SK-N-SH treated with all-trans-retinoic acid at 6 μM for 48 hours (cell line): ENCODE measurements at regions not wholly inside any gene's neighbourhood (a gene's known extent, or its start where the extent isn't known, plus 50 kb on each side); places are given as distances from the start of the nearest gene placed in this dataset.
A peak's percentile ranks its signal among the peaks of the same experiment; 100 is the strongest.

Experiments
- ATAC-seq: fragments of 200-7000 bp; cut with Tn5 transposase; 3 replicates; pipeline ENCODE4 v1.9.1; 2020; ENCODE audit warnings: mild to moderate bottlenecking, moderate library complexity
- ARNTL ChIP-seq: fragments of 450-650 bp; formaldehyde crosslinking; IDR thresholded peaks from 2 replicates; pipeline ENCODE4 v1.5.0; 2020; ENCODE audit warnings: low read depth, mild to moderate bottlenecking, moderate library complexity, borderline replicate concordance
- BACH2 ChIP-seq: fragments of 250-450 bp; sonication (Bioruptor Pico); IDR thresholded peaks from 2 replicates; pipeline ENCODE4 v1.9.0; 2021; ENCODE audit warnings: mild to moderate bottlenecking, borderline replicate concordance
- CSDC2 ChIP-seq: fragments of 250-450 bp; sonication (Bioruptor Pico); IDR thresholded peaks from 2 replicates; pipeline ENCODE4 v1.5.0; 2020; ENCODE audit warnings: mild to moderate bottlenecking, moderate library complexity
- ESRRG ChIP-seq: fragments of 250-450 bp; sonication (Bioruptor Pico); IDR thresholded peaks from 2 replicates; pipeline ENCODE4 v1.6.1; 2021; ENCODE audit warnings: mild to moderate bottlenecking
- GLIS3 ChIP-seq: fragments of 250-450 bp; sonication (Bioruptor Pico); IDR thresholded peaks from 2 replicates; pipeline ENCODE4 v1.5.0; 2020; ENCODE audit warnings: mild to moderate bottlenecking, moderate library complexity
- ISL1 ChIP-seq: fragments of 250-450 bp; sonication (Bioruptor Pico); IDR thresholded peaks from 2 replicates; pipeline ENCODE4 v2.1.2; 2022; ENCODE audit warnings: mild to moderate bottlenecking, moderate library complexity
- OSR1 ChIP-seq: fragments of 250-450 bp; sonication (Bioruptor Pico); IDR thresholded peaks from 2 replicates; pipeline ENCODE4 v1.8.0; 2022; ENCODE audit warnings: moderate library complexity, mild to moderate bottlenecking, inconsistent platforms
- PATZ1 ChIP-seq: fragments of 250-450 bp; sonication (Bioruptor Pico); IDR thresholded peaks from 2 replicates; pipeline ENCODE4 v1.8.0; 2020; ENCODE audit warnings: mild to moderate bottlenecking, moderate library complexity, borderline replicate concordance
- POU6F1 ChIP-seq: fragments of 250-450 bp; sonication (Bioruptor Pico); IDR thresholded peaks from 2 replicates; pipeline ENCODE4 v1.8.0; 2021; ENCODE audit warnings: low read depth, mild to moderate bottlenecking, moderate library complexity, borderline replicate concordance
- PPARA ChIP-seq: fragments of 250-450 bp; sonication (Bioruptor Pico); IDR thresholded peaks from 2 replicates; pipeline ENCODE4 v1.5.0; 2020; ENCODE audit warnings: mild to moderate bottlenecking, borderline replicate concordance
- TOX ChIP-seq: fragments of 250-450 bp; sonication (Bioruptor Pico); IDR thresholded peaks from 2 replicates; pipeline ENCODE4 v1.8.0; 2021; ENCODE audit warnings: mild to moderate bottlenecking, moderate library complexity, borderline replicate concordance
- TSHZ2 ChIP-seq: fragments of 250-450 bp; sonication (Bioruptor Pico); IDR thresholded peaks from 2 replicates; pipeline ENCODE4 v1.5.0; 2020; ENCODE audit warnings: mild to moderate bottlenecking, moderate library complexity
- ZC3H10 ChIP-seq: fragments of 250-450 bp; sonication (Bioruptor Pico); IDR thresholded peaks from 2 replicates; pipeline ENCODE4 v1.5.1; 2021; ENCODE audit warnings: mild to moderate bottlenecking, moderate library complexity
- ZFP3 ChIP-seq: fragments of 250-450 bp; sonication (Bioruptor Pico); IDR thresholded peaks from 2 replicates; pipeline ENCODE4 v1.5.0; 2020; ENCODE audit warnings: mild to moderate bottlenecking, moderate library complexity
- ZFP30 ChIP-seq: fragments of 450-650 bp; formaldehyde crosslinking; IDR thresholded peaks from 2 replicates; pipeline ENCODE4 v1.5.0; 2022; ENCODE audit warnings: mild to moderate bottlenecking, moderate library complexity
- ZNF565 ChIP-seq: fragments of 450-650 bp; formaldehyde crosslinking; conservative IDR thresholded peaks from 2 replicates; pipeline ENCODE4 v1.5.0; 2020; ENCODE audit warnings: low read depth, mild to moderate bottlenecking, moderate library complexity
- ZNF70 ChIP-seq: fragments of 450-650 bp; formaldehyde crosslinking; IDR thresholded peaks from 2 replicates; pipeline ENCODE4 v1.5.0; 2020; ENCODE audit warnings: mild to moderate bottlenecking, moderate library complexity
- TF ChIP-seq, protein P1 (sequence below): fragments of 250-450 bp; sonication (Bioruptor Pico); IDR thresholded peaks from 2 replicates; pipeline ENCODE4 v1.5.1; 2021; ENCODE audit warnings: mild to moderate bottlenecking, moderate library complexity

- ATAC-seq, result peak; percentile 76
- TF ChIP-seq ZC3H10 (CRISPR knock-in tag), result no peak
- no peak for TF ChIP-seq BACH2
- TF ChIP-seq POU6F1, result peak; percentile 84; the same call in 1 of the 2 replicates
- peak; percentile 77 for TF ChIP-seq ISL1
- TF ChIP-seq, all 23 proteins: peak for 2
These were observed 735.1 kb upstream of the MARCKS start for GRCh38 chr6:113122060-113122459.

GRCh38 chr6:113125626-113126025 is 731.5 kb upstream of the MARCKS start:
- TF ChIP-seq ZNF70 (CRISPR knock-in tag), result no peak
- no peak for TF ChIP-seq PPARA
- no peak for TF ChIP-seq ZFP30 (CRISPR knock-in tag)
- TF ChIP-seq ZNF565 (CRISPR knock-in tag), result no peak
- ATAC-seq, result no peak

DNA sequence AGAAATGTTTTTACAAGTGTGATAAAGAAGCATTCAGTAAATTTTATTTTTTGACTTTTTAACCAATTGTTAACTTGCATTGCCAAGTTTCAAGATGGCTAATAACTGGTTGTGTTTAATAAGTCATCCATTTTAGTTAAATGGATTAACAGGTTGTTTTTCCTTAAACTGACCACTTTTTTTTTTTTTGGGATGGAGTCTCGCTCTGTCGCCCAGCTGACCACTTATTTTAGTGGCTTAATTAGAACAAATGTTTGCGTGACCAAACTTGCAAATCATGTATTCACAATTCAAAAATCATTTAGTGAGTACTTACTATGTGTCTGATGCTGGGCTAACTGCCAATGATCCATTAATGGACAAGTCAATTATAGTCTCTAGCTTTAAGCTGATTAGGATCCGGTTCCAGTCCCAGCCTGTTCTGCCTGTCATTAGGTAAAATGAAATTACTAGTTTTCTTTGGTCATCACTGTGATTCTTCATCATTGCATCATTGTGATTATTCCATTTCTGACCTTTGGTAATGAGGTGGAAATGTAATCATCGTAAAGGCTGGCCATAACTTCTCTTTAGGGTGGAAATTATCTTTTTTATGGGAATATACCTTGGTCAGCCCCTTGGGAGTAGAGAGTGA is 729.2 kb upstream of the MARCKS start:
- TF ChIP-seq TOX (CRISPR knock-in tag) (no peak), ZFP3 (no peak), CSDC2 (CRISPR knock-in tag) (no peak), ESRRG (no peak), ZNF565 (CRISPR knock-in tag) (no peak), PATZ1 (CRISPR knock-in tag) (no peak), TSHZ2 (CRISPR knock-in tag) (no peak), ISL1 (peak; percentile 44; the same call in 1 of the 2 replicates), ZC3H10 (CRISPR knock-in tag) (0 out of 2 replicates have a peak, but pooled peaks have one; percentile 54), PPARA (no peak)
- no peak for ATAC-seq

DNA sequence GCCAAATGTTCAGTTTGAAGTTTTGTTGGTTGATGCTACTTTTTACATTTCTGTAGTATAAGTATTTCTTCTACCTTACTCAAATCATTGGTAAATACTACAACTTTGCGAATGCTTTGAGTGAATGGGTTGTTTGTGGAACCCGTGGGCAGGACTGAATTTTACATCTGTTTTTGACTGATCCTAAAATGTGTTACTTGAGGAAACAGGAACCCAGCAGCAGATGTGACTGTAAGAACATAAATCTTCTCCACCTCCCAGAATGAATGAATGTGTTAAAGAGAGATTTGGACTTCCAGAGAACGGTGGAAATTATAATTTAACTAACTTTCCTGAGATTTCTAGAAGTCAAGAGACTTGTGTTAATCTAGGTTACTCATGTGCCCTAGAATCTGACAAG is 728.5 kb upstream of the MARCKS start:
- ATAC-seq, result no peak
- TF ChIP-seq OSR1 (CRISPR knock-in tag) (no peak), ZFP3 (no peak), BACH2 (no peak), GLIS3 (CRISPR knock-in tag) (no peak), TOX (CRISPR knock-in tag) (no peak), ZFP30 (CRISPR knock-in tag) (no peak), POU6F1 (no peak), ARNTL (CRISPR knock-in tag) (no peak), TSHZ2 (CRISPR knock-in tag) (no peak), PATZ1 (CRISPR knock-in tag) (no peak)
- TF ChIP-seq, protein P1, sequence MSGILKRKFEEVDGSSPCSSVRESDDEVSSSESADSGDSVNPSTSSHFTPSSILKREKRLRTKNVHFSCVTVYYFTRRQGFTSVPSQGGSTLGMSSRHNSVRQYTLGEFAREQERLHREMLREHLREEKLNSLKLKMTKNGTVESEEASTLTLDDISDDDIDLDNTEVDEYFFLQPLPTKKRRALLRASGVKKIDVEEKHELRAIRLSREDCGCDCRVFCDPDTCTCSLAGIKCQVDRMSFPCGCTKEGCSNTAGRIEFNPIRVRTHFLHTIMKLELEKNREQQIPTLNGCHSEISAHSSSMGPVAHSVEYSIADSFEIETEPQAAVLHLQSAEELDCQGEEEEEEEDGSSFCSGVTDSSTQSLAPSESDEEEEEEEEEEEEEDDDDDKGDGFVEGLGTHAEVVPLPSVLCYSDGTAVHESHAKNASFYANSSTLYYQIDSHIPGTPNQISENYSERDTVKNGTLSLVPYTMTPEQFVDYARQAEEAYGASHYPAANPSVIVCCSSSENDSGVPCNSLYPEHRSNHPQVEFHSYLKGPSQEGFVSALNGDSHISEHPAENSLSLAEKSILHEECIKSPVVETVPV (CRISPR knock-in tag), result no peak
